ENCODE measurements at regions not wholly inside any gene's neighbourhood (a gene's known extent, or its start where the extent isn't known, plus 50 kb on each side); places are given as distances from the start of the nearest gene placed in this dataset.

GRCh38 chr16:85994492-85995490 lies 95.8 kb downstream of the IRF8 start:
- no peaks in the 10 kb centered on the region for H3K4me1 Mint-ChIP-seq (ENCODE audit: unreplicated experiment)
- H3K27ac Mint-ChIP-seq (ENCODE audit: unreplicated experiment): no peak overlapping the region
- H3K27me3 Mint-ChIP-seq (ENCODE audit: unreplicated experiment): peaks cover 21% of the 10 kb centered on the region
- TF ChIP-seq CTCF (IDR thresholded peaks at IDR 0.05): no peak
- DNase-seq (ENCODE audit: extremely low spot score, unreplicated experiment): no peak
- H3K4me3 Mint-ChIP-seq (ENCODE audit: unreplicated experiment): no peak overlapping the region
- no peaks in the 10 kb centered on the region for H3K9me3 Mint-ChIP-seq (ENCODE audit: unreplicated experiment)
- no peaks in the 10 kb centered on the region for H3K36me3 Mint-ChIP-seq (ENCODE audit: unreplicated experiment)

GRCh38 chr16:85995541-85996423 lies 96.8 kb downstream of the IRF8 start:
- no peak for TF ChIP-seq CTCF (IDR thresholded peaks at IDR 0.05)
- no peak overlapping the region for H3K4me3 Mint-ChIP-seq (ENCODE audit: unreplicated experiment)
- no peaks in the 10 kb centered on the region for H3K9me3 Mint-ChIP-seq (ENCODE audit: unreplicated experiment)
- no peak overlapping the region for H3K27ac Mint-ChIP-seq (ENCODE audit: unreplicated experiment)
- no peaks in the 10 kb centered on the region for H3K36me3 Mint-ChIP-seq (ENCODE audit: unreplicated experiment)
- H3K27me3 Mint-ChIP-seq (ENCODE audit: unreplicated experiment): peaks cover 15% of the 10 kb centered on the region
- no peak for DNase-seq (ENCODE audit: extremely low spot score, unreplicated experiment)
- no peaks in the 10 kb centered on the region for H3K4me1 Mint-ChIP-seq (ENCODE audit: unreplicated experiment)

- no peak overlapping the region for H3K4me3 Mint-ChIP-seq (ENCODE audit: unreplicated experiment)
- no peaks in the 10 kb centered on the region for H3K36me3 Mint-ChIP-seq (ENCODE audit: unreplicated experiment)
- H3K9me3 Mint-ChIP-seq (ENCODE audit: unreplicated experiment): no peaks in the 10 kb centered on the region
- no peak overlapping the region for H3K27ac Mint-ChIP-seq (ENCODE audit: unreplicated experiment)
- TF ChIP-seq CTCF (IDR thresholded peaks at IDR 0.05): no peak
- H3K27me3 Mint-ChIP-seq (ENCODE audit: unreplicated experiment): peaks cover 19% of the 10 kb centered on the region
- DNase-seq (ENCODE audit: extremely low spot score, unreplicated experiment): no peak
- no peaks in the 10 kb centered on the region for H3K4me1 Mint-ChIP-seq (ENCODE audit: unreplicated experiment)
These were observed 97.9 kb downstream of the IRF8 start for GRCh38 chr16:85996843-85997242.

- Mint-ChIP-seq H3K4me3 (ENCODE audit: unreplicated experiment) (no peak overlapping the region), H3K36me3 (ENCODE audit: unreplicated experiment) (no peaks in the 10 kb centered on the region), H3K9me3 (ENCODE audit: unreplicated experiment) (no peaks in the 10 kb centered on the region), H3K27me3 (ENCODE audit: unreplicated experiment) (peaks cover 14% of the 10 kb centered on the region), H3K27ac (ENCODE audit: unreplicated experiment) (no peak overlapping the region), H3K4me1 (ENCODE audit: unreplicated experiment) (no peaks in the 10 kb centered on the region)
- TF ChIP-seq CTCF (IDR thresholded peaks at IDR 0.05): no peak
- no peak for DNase-seq (ENCODE audit: extremely low spot score, unreplicated experiment)
These were observed 99.4 kb downstream of the IRF8 start for GRCh38 chr16:85998171-85998867.
